Memory B cell (primary cell): ENCODE measurements at regions not wholly inside any gene's neighbourhood (a gene's known extent, or its start where the extent isn't known, plus 50 kb on each side); places are given as distances from the start of the nearest gene placed in this dataset.

Experiments
- ATAC-seq: fragments of 150-1000 bp; cut with Tn5 transposase; 2 replicates; pipeline ENCODE4 v1.10.0; 2021; ENCODE audit warnings: low read depth, mild to moderate bottlenecking, moderate library complexity
- DNase-seq, 2 donors: peaks; one replicate each; pipeline ENCODE4 v3.0.0; 2022; ENCODE audit warnings: low spot score in 2 of 2
- H3K27ac Mint-ChIP-seq: one replicate; pipeline ENCODE4 v1.8.0; 2022; ENCODE audit warnings: mild to moderate bottlenecking, moderate library complexity, mixed read lengths
- H3K27me3 Mint-ChIP-seq: one replicate; pipeline ENCODE4 v1.8.0; 2022; ENCODE audit warnings: mixed read lengths
- H3K36me3 Mint-ChIP-seq: one replicate; pipeline ENCODE4 v1.8.0; 2022; ENCODE audit warnings: mild to moderate bottlenecking, mixed read lengths
- H3K4me1 Mint-ChIP-seq: one replicate; pipeline ENCODE4 v1.8.0; 2022; ENCODE audit warnings: mixed read lengths
- H3K4me3 Mint-ChIP-seq: one replicate; pipeline ENCODE4 v1.8.0; 2022; ENCODE audit warnings: mild to moderate bottlenecking, moderate library complexity, mixed read lengths
- H3K9me3 Mint-ChIP-seq: one replicate; pipeline ENCODE4 v1.8.0; 2022; ENCODE audit warnings: mixed read lengths

GRCh38 chr1:217029281-217030157 is 306.3 kb upstream of the ESRRG start:
- Mint-ChIP-seq H3K27me3 (no peaks in the 10 kb centered on the region), H3K27ac (no peak overlapping the region), H3K4me3 (no peak overlapping the region), H3K9me3 (no peaks in the 10 kb centered on the region), H3K36me3 (no peaks in the 10 kb centered on the region), H3K4me1 (peaks cover 11% of the 10 kb centered on the region)
- ATAC-seq: no peak
- no peak for DNase-seq

- Mint-ChIP-seq H3K27ac (no peak overlapping the region), H3K9me3 (no peaks in the 10 kb centered on the region), H3K27me3 (no peaks in the 10 kb centered on the region), H3K4me3 (no peak overlapping the region), H3K4me1 (peaks cover 11% of the 10 kb centered on the region), H3K36me3 (no peaks in the 10 kb centered on the region)
- DNase-seq (no peak), ATAC-seq (no peak)
These were observed 304.3 kb upstream of the ESRRG start for GRCh38 chr1:217027403-217028080.

- Mint-ChIP-seq H3K9me3 (no peaks in the 10 kb centered on the region), H3K36me3 (no peaks in the 10 kb centered on the region), H3K27ac (no peak overlapping the region), H3K27me3 (no peaks in the 10 kb centered on the region), H3K4me3 (no peak overlapping the region), H3K4me1 (peaks cover 11% of the 10 kb centered on the region)
- DNase-seq (no peak), ATAC-seq (no peak)
These were observed 303.3 kb upstream of the ESRRG start for GRCh38 chr1:217026531-217026930.

GRCh38 chr1:217025381-217025780 is 302.2 kb upstream of the ESRRG start:
- no peak for DNase-seq
- no peak for ATAC-seq
- Mint-ChIP-seq H3K36me3 (no peaks in the 10 kb centered on the region), H3K27me3 (no peaks in the 10 kb centered on the region), H3K9me3 (no peaks in the 10 kb centered on the region), H3K27ac (no peak overlapping the region), H3K4me1 (peaks cover 11% of the 10 kb centered on the region), H3K4me3 (no peak overlapping the region)

GRCh38 chr1:217024911-217025310 is 301.7 kb upstream of the ESRRG start:
- no peaks in the 10 kb centered on the region for H3K27me3 Mint-ChIP-seq
- H3K4me1 Mint-ChIP-seq: peaks cover 11% of the 10 kb centered on the region
- no peaks in the 10 kb centered on the region for H3K36me3 Mint-ChIP-seq
- DNase-seq (no peak), ATAC-seq (no peak)
- no peak overlapping the region for H3K27ac Mint-ChIP-seq
- no peak overlapping the region for H3K4me3 Mint-ChIP-seq
- H3K9me3 Mint-ChIP-seq: no peaks in the 10 kb centered on the region

- no peaks in the 10 kb centered on the region for H3K27me3 Mint-ChIP-seq
- no peak for ATAC-seq
- no peak for DNase-seq
- H3K4me3 Mint-ChIP-seq: no peak overlapping the region
- peaks cover 4% of the 10 kb centered on the region for H3K4me1 Mint-ChIP-seq
- no peak overlapping the region for H3K27ac Mint-ChIP-seq
- no peaks in the 10 kb centered on the region for H3K9me3 Mint-ChIP-seq
- no peaks in the 10 kb centered on the region for H3K36me3 Mint-ChIP-seq
These were observed 298.7 kb upstream of the ESRRG start for GRCh38 chr1:217021956-217022355.

- Mint-ChIP-seq H3K27me3 (peaks cover under 1% of the 10 kb centered on the region), H3K4me1 (no peaks in the 10 kb centered on the region), H3K4me3 (no peak overlapping the region), H3K9me3 (peaks cover under 1% of the 10 kb centered on the region), H3K27ac (no peak overlapping the region), H3K36me3 (no peaks in the 10 kb centered on the region)
- ATAC-seq: no peak
- DNase-seq: no peak
These were observed 298.2 kb upstream of the ESRRG start for GRCh38 chr1:217021400-217021799.

- ATAC-seq: no peak
- Mint-ChIP-seq H3K4me3 (no peak overlapping the region), H3K27me3 (peaks cover 2% of the 10 kb centered on the region), H3K36me3 (no peaks in the 10 kb centered on the region), H3K4me1 (no peaks in the 10 kb centered on the region), H3K9me3 (peaks cover 2% of the 10 kb centered on the region), H3K27ac (no peak overlapping the region)
- DNase-seq: no peak
These were observed 296.2 kb upstream of the ESRRG start for GRCh38 chr1:217019475-217019874.

- Mint-ChIP-seq H3K4me3 (no peak overlapping the region), H3K4me1 (no peaks in the 10 kb centered on the region), H3K36me3 (no peaks in the 10 kb centered on the region), H3K9me3 (peaks cover 2% of the 10 kb centered on the region), H3K27ac (no peak overlapping the region), H3K27me3 (peaks cover 2% of the 10 kb centered on the region)
- no peak for ATAC-seq
- no peak for DNase-seq
These were observed 295.4 kb upstream of the ESRRG start for GRCh38 chr1:217018648-217019047.

- H3K4me1 Mint-ChIP-seq: no peaks in the 10 kb centered on the region
- no peak for DNase-seq
- peaks cover 2% of the 10 kb centered on the region for H3K27me3 Mint-ChIP-seq
- no peak overlapping the region for H3K4me3 Mint-ChIP-seq
- peaks cover 2% of the 10 kb centered on the region for H3K9me3 Mint-ChIP-seq
- no peaks in the 10 kb centered on the region for H3K36me3 Mint-ChIP-seq
- H3K27ac Mint-ChIP-seq: no peak overlapping the region
- no peak for ATAC-seq
These were observed 293.9 kb upstream of the ESRRG start for GRCh38 chr1:217017165-217017564.

GRCh38 chr1:217014066-217014465 is 290.8 kb upstream of the ESRRG start:
- no peak for ATAC-seq
- Mint-ChIP-seq H3K27me3 (peaks cover 5% of the 10 kb centered on the region), H3K4me3 (no peak overlapping the region), H3K9me3 (peaks cover 2% of the 10 kb centered on the region), H3K36me3 (no peaks in the 10 kb centered on the region), H3K4me1 (no peaks in the 10 kb centered on the region), H3K27ac (no peak overlapping the region)
- DNase-seq: no peak

GRCh38 chr1:217012659-217013058 is 289.4 kb upstream of the ESRRG start:
- no peaks in the 10 kb centered on the region for H3K4me1 Mint-ChIP-seq
- H3K4me3 Mint-ChIP-seq: no peak overlapping the region
- H3K27me3 Mint-ChIP-seq: peaks cover 6% of the 10 kb centered on the region
- DNase-seq (no peak), ATAC-seq (no peak)
- H3K36me3 Mint-ChIP-seq: no peaks in the 10 kb centered on the region
- peaks cover 2% of the 10 kb centered on the region for H3K9me3 Mint-ChIP-seq
- no peak overlapping the region for H3K27ac Mint-ChIP-seq

GRCh38 chr1:217011097-217011496 is 287.9 kb upstream of the ESRRG start:
- peaks cover 5% of the 10 kb centered on the region for H3K27me3 Mint-ChIP-seq
- no peak for DNase-seq
- H3K9me3 Mint-ChIP-seq: no peaks in the 10 kb centered on the region
- no peak overlapping the region for H3K27ac Mint-ChIP-seq
- H3K36me3 Mint-ChIP-seq: no peaks in the 10 kb centered on the region
- no peaks in the 10 kb centered on the region for H3K4me1 Mint-ChIP-seq
- no peak for ATAC-seq
- no peak overlapping the region for H3K4me3 Mint-ChIP-seq

GRCh38 chr1:217010253-217010652 is 287.0 kb upstream of the ESRRG start:
- no peak overlapping the region for H3K27ac Mint-ChIP-seq
- no peaks in the 10 kb centered on the region for H3K9me3 Mint-ChIP-seq
- peaks cover 5% of the 10 kb centered on the region for H3K27me3 Mint-ChIP-seq
- H3K36me3 Mint-ChIP-seq: no peaks in the 10 kb centered on the region
- no peak for ATAC-seq
- H3K4me3 Mint-ChIP-seq: no peak overlapping the region
- H3K4me1 Mint-ChIP-seq: no peaks in the 10 kb centered on the region
- no peak for DNase-seq
